NCI-H1105 treated with DMSO at 0.1 percent for 48 hours (cell line): ENCODE measurements at regions not wholly inside any gene's neighbourhood (a gene's known extent, or its start where the extent isn't known, plus 50 kb on each side); places are given as distances from the start of the nearest gene placed in this dataset.

Experiments
- DNase-seq: peaks from one replicate; lab custom pipeline; 2025; lab: John Stamatoyannopoulos, UW

DNA sequence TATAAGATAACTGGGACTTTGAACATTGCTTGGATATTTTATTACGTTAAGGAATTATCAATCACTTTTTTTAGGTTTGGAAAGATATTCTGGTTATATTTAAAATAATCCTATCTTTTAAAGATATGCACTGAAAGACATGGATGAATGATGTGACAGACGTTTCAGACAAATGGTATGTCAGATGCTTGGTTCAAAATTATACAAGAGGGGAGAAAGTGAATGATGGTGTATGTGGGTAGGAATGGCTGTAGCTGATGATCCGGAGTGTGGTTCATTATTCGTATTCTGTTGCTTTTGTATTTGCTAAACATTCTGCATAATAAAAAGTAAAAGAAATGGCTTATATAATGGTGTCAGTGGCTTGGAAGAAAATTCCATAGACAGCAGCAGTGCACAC is 51.0 kb upstream of the SNRPB2 start:
- DNase-seq: no peak

- DNase-seq: no peak
Observed at GRCh38 chr20:16676891-16677290, 52.9 kb upstream of the SNRPB2 start.

GRCh38 chr20:16675001-16675564 is 54.7 kb upstream of the SNRPB2 start:
- DNase-seq: no peak

DNA sequence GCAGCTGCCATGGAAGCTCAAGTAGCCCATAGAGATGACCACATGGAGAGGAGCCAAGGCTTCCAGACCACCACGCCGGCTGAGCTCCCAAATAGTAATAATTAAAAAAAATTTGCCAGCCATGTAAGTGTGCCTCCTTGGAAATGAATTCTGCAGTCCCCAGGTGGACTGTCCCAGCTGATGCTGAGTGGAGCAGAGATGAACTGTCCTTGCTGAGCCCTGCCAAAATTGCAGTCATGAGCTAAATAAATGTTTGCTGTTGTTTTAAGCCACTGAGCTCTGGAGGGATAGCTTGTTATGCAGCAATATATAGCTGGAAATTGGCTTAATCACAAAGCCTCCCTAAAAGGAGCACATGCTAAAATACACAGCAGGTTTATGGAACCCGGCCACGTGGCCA is 55.6 kb upstream of the SNRPB2 start:
- DNase-seq: no peak

DNA sequence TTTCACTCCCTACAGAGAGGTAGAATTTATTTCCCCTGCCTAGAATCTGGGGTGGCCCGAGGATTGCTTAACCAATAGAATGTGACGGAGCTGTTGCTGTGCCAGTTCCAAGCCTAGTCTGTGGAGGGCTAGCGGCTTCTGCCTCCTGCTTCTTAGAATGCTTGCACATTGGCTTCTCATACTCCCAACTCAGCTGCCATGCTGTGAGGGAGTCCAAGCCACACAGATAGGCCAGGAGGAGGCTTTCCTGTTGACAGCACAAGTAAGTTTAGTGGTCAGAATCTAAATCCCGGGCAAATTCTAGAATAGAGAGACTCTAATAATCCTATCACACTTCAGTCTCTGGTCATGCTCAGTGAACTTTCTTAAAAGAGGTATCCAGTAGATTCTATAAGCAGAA is 57.5 kb upstream of the SNRPB2 start:
- DNase-seq: no peak

GRCh38 chr20:16671753-16672152 is 58.1 kb upstream of the SNRPB2 start:
- DNase-seq: no peak

GRCh38 chr20:16666272-16666671 is 63.6 kb upstream of the SNRPB2 start:
- DNase-seq: no peak

DNA sequence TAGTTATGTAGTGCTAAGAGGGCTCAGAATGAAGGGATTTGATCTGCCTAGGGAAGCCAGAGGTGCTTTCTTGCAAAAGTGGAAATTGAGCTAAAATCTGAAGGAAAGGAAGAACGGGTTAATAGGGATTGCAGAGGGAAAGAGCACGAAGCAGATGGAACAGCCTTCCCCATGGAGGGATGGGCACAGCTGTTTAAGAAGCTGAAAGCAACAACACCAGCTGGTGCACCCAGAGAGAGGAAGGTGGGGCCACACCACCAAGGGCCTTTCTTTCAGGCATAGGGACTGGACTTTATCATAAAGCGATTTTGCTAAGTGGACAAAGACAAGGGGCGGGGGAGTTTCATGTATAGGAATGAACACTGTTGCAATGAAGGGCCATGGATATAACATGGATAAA is 65.8 kb upstream of the SNRPB2 start:
- no peak for DNase-seq

DNA sequence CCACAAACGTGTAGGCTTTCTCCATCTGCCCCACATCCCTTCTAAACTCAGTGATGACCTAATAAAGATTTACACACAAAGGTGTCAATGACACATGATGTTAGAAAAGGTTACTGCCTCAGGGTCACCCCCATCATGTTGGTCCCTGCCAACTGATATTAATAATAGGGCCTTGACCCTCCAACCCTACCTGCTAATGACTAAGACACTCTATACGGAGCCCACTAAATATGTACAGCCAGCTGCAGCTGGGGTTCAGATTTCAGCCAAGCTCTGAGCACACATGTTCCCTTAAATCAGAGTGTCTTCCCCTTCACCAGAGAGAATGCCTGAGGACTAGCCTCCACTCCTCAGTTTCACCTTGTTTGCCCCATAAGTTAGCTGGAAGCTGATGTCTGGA is 67.4 kb upstream of the SNRPB2 start:
- no peak for DNase-seq

- no peak for DNase-seq
Observed at GRCh38 chr20:16661756-16662155, 68.1 kb upstream of the SNRPB2 start.

- peak; percentile 32 for DNase-seq
Observed at GRCh38 chr20:16654858-16655535, 74.8 kb upstream of the SNRPB2 start.

DNA sequence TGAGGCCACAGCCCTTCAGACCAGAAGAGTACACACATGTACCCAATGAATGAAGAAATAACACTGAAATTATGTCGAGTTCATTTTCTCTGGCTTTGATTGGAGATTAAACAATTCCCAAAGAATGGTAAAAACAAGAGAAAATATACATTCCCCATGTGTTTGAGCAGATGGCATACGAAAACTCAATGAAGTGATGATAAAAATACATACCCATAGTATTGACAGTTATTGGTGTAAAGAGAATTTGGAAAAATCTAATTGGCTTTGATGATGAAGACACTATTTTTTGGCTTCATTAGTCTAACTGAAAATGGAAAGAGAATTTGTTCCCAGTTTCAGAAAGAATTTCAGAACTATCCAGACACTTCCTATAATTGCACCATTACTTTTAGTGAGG is 76.6 kb upstream of the SNRPB2 start:
- DNase-seq: no peak

- no peak for DNase-seq
Observed at GRCh38 chr20:16647875-16648597, 74.8 kb upstream of the KIF16B start.

DNA sequence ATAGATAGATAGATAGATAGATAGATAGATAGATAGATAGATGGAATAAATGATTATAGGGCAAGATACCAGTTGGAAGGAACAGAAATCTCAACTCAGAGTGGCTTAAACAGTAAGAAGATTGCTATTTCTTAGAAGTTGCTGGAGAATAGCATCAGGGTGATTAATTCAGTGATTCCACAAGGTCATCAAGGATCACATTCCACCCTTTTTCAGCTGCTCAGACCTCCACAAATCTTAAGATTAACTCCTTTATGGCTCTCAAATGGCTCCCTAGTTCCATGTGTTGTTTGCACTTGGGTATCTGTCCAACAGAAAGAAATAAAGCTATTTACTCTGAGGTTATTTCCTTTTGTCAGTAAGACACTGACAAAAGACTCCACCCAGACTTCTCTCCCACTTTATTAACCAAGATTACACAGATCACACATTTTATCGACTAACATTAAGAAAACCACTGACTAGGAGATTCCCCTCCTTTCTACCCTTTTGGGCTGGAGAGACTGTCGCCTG is 68.3 kb upstream of the KIF16B start:
- DNase-seq: no peak

DNA sequence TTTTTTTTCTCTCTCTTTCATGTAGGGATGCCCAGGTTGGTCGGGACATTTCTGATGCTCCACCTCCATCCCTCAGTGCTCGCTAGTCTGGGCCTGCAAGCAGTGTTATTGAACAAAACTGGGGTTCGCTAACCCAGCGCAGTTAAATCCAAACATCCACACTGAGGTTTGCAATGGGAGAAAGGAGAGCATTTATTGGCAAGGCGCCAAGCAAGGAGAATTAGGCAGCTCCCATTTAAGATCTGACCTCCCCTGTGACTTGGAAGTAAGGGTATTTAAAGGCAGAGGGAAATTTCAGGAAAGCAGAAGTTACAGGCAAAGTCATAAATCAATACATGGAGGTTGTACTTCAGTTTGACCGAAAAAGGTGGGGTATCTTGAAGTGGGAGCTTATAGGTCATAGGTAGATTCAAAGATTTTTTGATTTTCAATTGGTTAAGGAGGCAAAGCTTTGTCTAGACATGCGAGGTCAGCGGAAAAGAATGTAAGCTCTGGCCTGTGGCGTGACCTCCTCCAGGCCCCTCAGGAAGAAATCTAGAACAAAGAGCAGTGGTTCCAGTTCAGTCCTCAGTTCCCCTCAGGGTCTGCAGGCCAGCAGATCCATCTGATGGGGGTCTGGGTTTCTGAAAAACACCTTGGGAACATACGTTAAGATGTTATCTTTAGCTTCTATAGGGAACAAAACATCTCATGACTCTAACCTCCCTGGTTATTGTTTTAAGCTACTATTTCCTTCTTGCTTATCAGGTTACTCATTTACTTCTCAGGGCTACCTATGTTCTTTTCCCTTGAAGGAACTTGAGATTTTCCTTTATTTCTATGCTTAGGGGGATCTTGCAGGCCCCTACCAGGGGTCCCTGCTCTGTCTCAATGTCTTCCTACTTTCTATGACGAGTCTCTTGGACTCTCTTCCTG is 66.0 kb upstream of the KIF16B start:
- no peak for DNase-seq

DNA sequence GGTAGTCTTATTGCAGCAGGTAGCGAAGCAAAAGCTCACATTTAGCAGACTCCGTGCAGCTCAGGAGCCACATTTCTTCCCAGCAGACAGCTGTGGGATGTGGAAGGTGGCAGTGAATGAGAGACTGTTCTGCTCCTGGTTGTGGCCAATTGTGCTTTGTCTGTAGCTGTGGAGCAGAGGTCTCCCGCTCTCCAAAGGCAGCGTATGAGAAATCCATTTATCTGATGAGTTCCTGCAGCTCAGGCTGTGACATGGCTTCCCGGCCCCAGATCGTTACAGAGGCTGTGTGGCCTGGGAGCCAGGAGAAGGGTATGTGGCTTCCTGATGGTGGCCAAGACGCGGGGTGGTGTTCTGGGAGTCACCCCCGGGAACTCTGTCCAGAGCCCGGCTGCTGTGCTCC is 64.5 kb upstream of the KIF16B start:
- no peak for DNase-seq

DNA sequence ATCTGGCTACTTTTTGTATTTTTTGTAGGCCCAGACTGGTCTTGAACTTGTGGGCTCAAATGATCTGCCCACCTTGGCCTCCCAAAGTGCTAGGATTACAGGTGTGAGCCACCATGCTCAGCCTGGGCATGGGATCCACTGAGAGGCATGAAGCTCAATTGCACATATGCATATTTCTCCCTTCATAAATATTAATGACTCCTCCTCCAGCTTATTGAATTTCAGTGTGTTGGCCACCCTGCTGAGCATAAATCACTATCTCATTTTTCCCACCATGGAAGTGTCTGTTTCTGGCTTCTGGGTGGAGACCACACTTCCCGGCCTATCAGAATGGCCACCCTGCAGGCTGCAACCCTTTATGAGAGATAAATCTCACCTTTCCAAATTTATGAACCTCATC is 53.6 kb upstream of the KIF16B start:
- no peak for DNase-seq

- no peak for DNase-seq
Observed at GRCh38 chr20:16624106-16624505, 50.9 kb upstream of the KIF16B start.
